GM13977 (cell line): ENCODE measurements at regions not wholly inside any gene's neighbourhood (a gene's known extent, or its start where the extent isn't known, plus 50 kb on each side); places are given as distances from the start of the nearest gene placed in this dataset.

ENCODE experiments used
- DNase-seq: peaks from one replicate; pipeline ENCODE4 v3.0.0; 2012; ENCODE audit warnings: low spot score
- CTCF ChIP-seq: IDR thresholded peaks from 2 replicates; pipeline ENCODE4 v1.5.1; 2012; ENCODE audit warnings: mild to moderate bottlenecking, control low read depth; ENCODE audit not compliant: insufficient read depth; ENCODE audit errors: extremely low read depth, missing control alignments
- in situ Hi-C: fragments of 300-500 bp; cut with MboI; formaldehyde crosslinking; loops from one replicate; pipeline ENCODE4 v1.12.0; 2022; ENCODE audit warnings: low sequenced_read_pairs, low pct_unique_long_range_greater_than_20kb, mixed read lengths, inconsistent platforms; ENCODE audit not compliant: unreplicated experiment

DNA sequence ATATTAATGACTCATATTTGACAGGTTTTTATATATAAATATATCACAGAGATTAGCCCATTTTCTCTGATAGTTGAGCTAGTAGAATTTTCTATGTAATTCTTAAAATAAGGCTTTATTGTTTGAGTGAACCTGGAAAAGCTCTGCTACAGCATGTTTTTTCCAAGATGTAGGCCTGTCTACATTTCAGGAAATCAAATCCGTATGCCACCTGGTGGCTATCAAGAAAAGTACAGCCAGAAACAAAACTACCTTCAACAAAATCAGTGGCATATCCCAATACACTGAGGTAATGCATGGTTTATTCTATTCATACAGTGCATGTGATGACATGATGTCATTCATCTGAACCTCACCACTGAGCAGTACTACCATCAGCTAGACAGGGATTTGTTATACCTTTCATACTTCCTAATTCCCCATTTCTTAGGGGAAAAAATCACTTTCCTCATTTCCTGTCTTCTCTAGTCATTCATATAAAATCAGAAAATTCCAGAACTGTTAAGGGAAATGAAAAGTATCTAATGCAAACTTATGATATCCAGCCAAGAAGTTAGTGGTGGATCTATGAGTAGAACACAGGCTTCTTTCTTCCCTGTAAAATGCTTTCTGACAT lies 310.4 kb upstream of the SYT4 start:
- in situ Hi-C loops, result no loop called here
- peak; percentile 68 for TF ChIP-seq CTCF
- peak; percentile 39 for DNase-seq

GRCh38 chr18:43588838-43589237 lies 311.5 kb upstream of the SYT4 start:
- in situ Hi-C loops, result no loop called here
- no peak for TF ChIP-seq CTCF
- no peak for DNase-seq

DNA sequence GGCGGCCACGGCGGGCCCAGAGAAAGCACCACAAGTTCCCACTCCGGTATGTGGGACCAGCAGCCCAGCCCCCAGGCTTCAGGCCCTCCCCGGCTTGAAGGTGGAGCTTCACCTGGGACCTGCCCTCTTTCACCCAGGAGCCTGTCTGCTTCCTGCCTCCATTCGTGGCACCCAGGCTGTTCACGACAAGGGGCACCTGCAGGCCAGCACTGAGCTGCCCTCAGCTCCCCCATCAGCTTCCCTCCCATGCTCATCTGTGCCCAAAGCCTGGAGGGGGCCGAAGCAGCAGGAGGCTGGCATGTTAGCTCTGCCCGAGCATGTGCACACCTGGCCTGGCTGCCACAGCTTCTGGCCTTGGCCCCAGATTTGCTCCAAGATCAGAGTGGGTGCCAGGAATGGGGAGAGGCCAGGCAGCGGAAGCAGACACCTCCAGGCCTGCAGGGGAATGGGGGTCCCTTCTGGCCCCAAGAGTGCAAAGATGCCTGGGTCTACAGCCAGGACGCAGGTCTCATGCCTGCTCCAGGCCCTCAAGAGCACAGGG lies 312.4 kb upstream of the SYT4 start:
- no peak for DNase-seq
- in situ Hi-C loops, result no loop called here
- no peak for TF ChIP-seq CTCF

DNA sequence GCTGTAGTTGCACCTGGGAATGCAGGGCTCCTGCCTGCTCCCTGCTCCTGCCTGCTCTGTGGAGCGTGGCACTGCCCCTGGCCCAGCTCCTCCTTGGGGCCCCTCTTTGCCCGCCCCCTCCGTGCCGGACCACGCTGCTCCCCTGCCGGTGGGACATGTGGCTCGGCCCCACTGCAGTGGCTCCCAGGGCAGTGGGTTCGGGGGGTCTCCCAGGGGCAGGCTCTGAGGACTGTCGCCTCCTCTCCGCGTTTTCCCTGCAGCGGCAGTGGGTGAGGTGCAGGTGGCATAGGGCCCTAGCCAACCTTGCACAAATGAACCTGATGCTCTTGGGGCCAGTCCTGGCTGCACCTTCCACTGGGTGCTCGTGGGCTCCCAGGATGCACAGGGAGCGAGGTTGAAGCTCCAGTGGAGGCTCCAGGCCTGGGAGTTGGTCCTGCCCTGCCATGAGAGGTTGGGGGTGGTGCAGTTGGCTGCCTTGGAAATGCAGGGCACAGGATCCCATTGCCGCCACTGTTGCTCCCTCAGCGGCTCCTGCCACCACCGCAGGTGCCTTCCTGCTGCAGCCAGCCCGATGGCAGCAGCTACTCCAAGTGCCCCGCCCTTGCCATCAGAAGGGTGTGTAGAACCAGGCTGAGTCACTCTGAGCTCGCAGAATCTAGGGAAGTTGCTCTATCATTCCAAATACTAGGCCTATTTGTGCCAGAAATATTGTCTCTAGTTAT lies 313.1 kb upstream of the SYT4 start:
- DNase-seq, result no peak
- TF ChIP-seq CTCF, result no peak
- in situ Hi-C loops, result no loop called here

GRCh38 chr18:43592269-43592668 lies 315.0 kb upstream of the SYT4 start:
- DNase-seq, result no peak
- TF ChIP-seq CTCF, result no peak
- in situ Hi-C loops, result no loop called here

DNA sequence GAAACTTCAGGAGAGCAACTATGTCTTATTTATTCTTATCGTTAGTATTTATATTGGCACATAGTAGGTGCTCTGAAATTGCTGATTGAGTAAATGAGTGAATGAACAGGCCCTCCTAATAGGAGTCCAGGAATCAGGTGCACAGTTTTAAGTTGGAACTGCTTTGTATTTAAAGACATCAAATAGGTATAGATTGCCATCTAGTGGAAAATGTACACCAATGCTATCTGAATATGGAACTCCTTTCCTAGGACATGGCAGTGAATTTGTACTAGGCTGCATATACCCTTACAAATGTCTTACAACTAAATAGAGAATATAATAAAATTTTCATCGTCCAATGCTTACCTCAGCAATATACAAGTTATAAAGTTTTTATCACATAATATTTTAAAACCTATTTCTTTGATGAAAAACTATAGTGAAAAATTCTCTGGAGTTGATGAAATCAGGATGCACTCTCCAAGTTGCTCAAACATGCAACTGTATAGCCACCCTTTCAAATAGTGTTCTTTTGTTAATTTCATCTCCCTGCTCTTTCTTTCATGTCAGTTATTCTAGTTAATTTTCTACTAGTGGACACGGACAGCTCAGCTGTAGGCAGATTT lies 318.9 kb upstream of the SYT4 start:
- TF ChIP-seq CTCF, result peak; percentile 49
- DNase-seq, result peak; percentile 55
- in situ Hi-C loops, result no loop called here
